Endothelial cell of umbilical vein (primary cell): ENCODE measurements at regions not wholly inside any gene's neighbourhood (a gene's known extent, or its start where the extent isn't known, plus 50 kb on each side); places are given as distances from the start of the nearest gene placed in this dataset.

ENCODE experiments used
- BruUV-seq: library from RNA; stranded (reverse); fragments of 400-500 nt; replicated peaks from 2 replicates; lab custom pipeline; 2021; lab: Mats Ljungman, UMichigan
- CTCF ChIA-PET: fragments of 300-600, 350-600 bp; sonication (Branson Sonifier 250); formaldehyde crosslinking; loops from one replicate; lab custom pipeline; 2021; ENCODE audit warnings: antibody characterized with exemption, inconsistent platforms; lab: Charles Lee
- POLR2A ChIA-PET: fragments of 300-600, 350-600 bp; sonication (Branson Sonifier 250); formaldehyde crosslinking; loops from one replicate; lab custom pipeline; 2021; ENCODE audit warnings: antibody characterized with exemption, inconsistent platforms; lab: Charles Lee
- DNase-seq: peaks from one replicate; pipeline ENCODE4 v3.0.0-alpha.2; 2011; ENCODE audit warnings: low read depth, low spot score
- FAIRE-seq: peaks from 2 replicates; lab custom pipeline; 2011; peaks lifted over from hg19 to GRCh38; lab: Jason Lieb, UNC
- H2AFZ ChIP-seq: 2 replicates; pipeline ENCODE4 v1.6.0; 2012; ENCODE audit warnings: low read depth, low read length, control low read depth, inconsistent platforms
- H3K27ac ChIP-seq: 2 replicates; pipeline ENCODE4 v1.5.1; 2011; ENCODE audit warnings: low read depth, mild to moderate bottlenecking, control low read depth, low read length, moderate library complexity; ENCODE audit not compliant: insufficient read depth
- H3K27me3 ChIP-seq, 2 experiments: 2 replicates each; pipeline versions ENCODE4 v1.6.0 to v1.6.1; 2011; ENCODE audit warnings: low read length in 2 of 2, mixed read lengths in 1 of 2; ENCODE audit not compliant: control insufficient read depth in 2 of 2, insufficient read depth in 2 of 2
- H3K36me3 ChIP-seq, 2 experiments: 2 replicates in 1 of 2; 3 replicates in 1 of 2; pipeline ENCODE4 v1.5.1; 2011; ENCODE audit warnings: low read length in 2 of 2, mild to moderate bottlenecking in 1 of 2, moderate library complexity in 1 of 2; ENCODE audit not compliant: control insufficient read depth in 2 of 2, insufficient read depth in 2 of 2; ENCODE audit errors: extremely low read depth in 1 of 2
- H3K4me1 ChIP-seq: 3 replicates; pipeline ENCODE4 v1.5.1; 2011; ENCODE audit warnings: mild to moderate bottlenecking, low read length; ENCODE audit not compliant: control insufficient read depth, insufficient read depth; ENCODE audit errors: extremely low read depth
- H3K4me2 ChIP-seq: 2 replicates; pipeline ENCODE4 v1.6.1; 2011; ENCODE audit warnings: low read length, control low read depth, mixed read lengths; ENCODE audit not compliant: insufficient read depth
- H3K4me3 ChIP-seq, 3 experiments: fragments of 200-600 bp in 1 of 3; sonication (generic), shearing (Covaris generic) in 1 of 3; replicated peaks in 1 of 3; 2 replicates each; pipeline ENCODE4 v1.5.1; 2011 to 2016; ENCODE audit warnings: control low read depth in 3 of 3, low read length in 3 of 3, mild to moderate bottlenecking in 2 of 3, inconsistent platforms in 1 of 3, low read depth in 1 of 3, moderate library complexity in 1 of 3; ENCODE audit not compliant: insufficient read depth in 1 of 3
- H3K79me2 ChIP-seq: 2 replicates; pipeline ENCODE4 v1.6.0; 2012; ENCODE audit warnings: low read length, inconsistent platforms; ENCODE audit not compliant: control insufficient read depth, insufficient read depth
- H3K9ac ChIP-seq: replicated peaks from 2 replicates; pipeline ENCODE3; 2011; ENCODE audit warnings: low read length, control low read depth; ENCODE audit not compliant: insufficient read depth; ENCODE audit errors: extremely low read depth
- H3K9me1 ChIP-seq: replicated peaks from 3 replicates; pipeline ENCODE4 v1.6.0; 2011; ENCODE audit warnings: mild to moderate bottlenecking, low read length; ENCODE audit not compliant: control insufficient read depth, insufficient read depth; ENCODE audit errors: extremely low read depth
- H3K9me3 ChIP-seq: replicated peaks from 2 replicates; pipeline ENCODE4 v1.5.1; 2012; ENCODE audit warnings: low read length, inconsistent platforms; ENCODE audit not compliant: control insufficient read depth, insufficient read depth
- H4K20me1 ChIP-seq: replicated peaks from 2 replicates; pipeline ENCODE3; 2011; ENCODE audit warnings: mild to moderate bottlenecking, low read length; ENCODE audit not compliant: control insufficient read depth, insufficient read depth; ENCODE audit errors: extremely low read depth
- EZH2 ChIP-seq: IDR thresholded peaks from 2 replicates; pipeline ENCODE4 v1.6.1; 2012; ENCODE audit warnings: borderline replicate concordance, low read depth, mild to moderate bottlenecking, moderate library complexity, low read length, inconsistent platforms; ENCODE audit not compliant: severe bottlenecking
- GATA2 ChIP-seq: IDR thresholded peaks from 2 replicates; pipeline ENCODE4 v1.7.0; 2011; ENCODE audit warnings: low read depth, mild to moderate bottlenecking, moderate library complexity, mixed read lengths, low read length; ENCODE audit not compliant: insufficient read length, insufficient read depth
- JUN ChIP-seq: IDR thresholded peaks from 2 replicates; pipeline ENCODE4 v1.6.1; 2011; ENCODE audit warnings: borderline replicate concordance, low read depth; ENCODE audit not compliant: insufficient read length, insufficient read depth
- MYC ChIP-seq: IDR thresholded peaks from one replicate; pipeline ENCODE4 v1.6.1; 2011; ENCODE audit warnings: mild to moderate bottlenecking, low read depth, low read length
- POLR2A ChIP-seq: IDR thresholded peaks from 2 replicates; pipeline ENCODE4 v1.6.1; 2012; ENCODE audit warnings: low read depth, mild to moderate bottlenecking, control low read depth, low read length
- dilution Hi-C: fragments of 300-500 bp; cut with MboI; formaldehyde crosslinking; loops from one replicate; pipeline ENCODE4 v1.15.0; 2019; ENCODE audit warnings: low sequenced_read_pairs; ENCODE audit not compliant: extremely low pct_ligation_motif_present
- intact Hi-C: fragments of 100-400 bp; cut with micrococcal nuclease; formaldehyde crosslinking; loops from one replicate; pipeline ENCODE4 v1.10.0; 2022
- TF ChIP-seq, protein P1 (sequence below): IDR thresholded peaks from 2 replicates; pipeline ENCODE4 v1.6.1; 2011; ENCODE audit not compliant: insufficient read depth, insufficient read length
- TF ChIP-seq, protein P2 (sequence below), 2 donors: IDR thresholded peaks; 1 replicate in 1 of 2; 2 replicates in 1 of 2; pipeline ENCODE4 v1.5.1; 2011; ENCODE audit warnings: low read length in 2 of 2, mild to moderate bottlenecking in 2 of 2, moderate library complexity in 2 of 2, control low read depth in 1 of 2, inconsistent platforms in 1 of 2, low read depth in 1 of 2; ENCODE audit not compliant: insufficient read depth in 1 of 2; ENCODE audit errors: extremely low read depth in 1 of 2

DNA sequence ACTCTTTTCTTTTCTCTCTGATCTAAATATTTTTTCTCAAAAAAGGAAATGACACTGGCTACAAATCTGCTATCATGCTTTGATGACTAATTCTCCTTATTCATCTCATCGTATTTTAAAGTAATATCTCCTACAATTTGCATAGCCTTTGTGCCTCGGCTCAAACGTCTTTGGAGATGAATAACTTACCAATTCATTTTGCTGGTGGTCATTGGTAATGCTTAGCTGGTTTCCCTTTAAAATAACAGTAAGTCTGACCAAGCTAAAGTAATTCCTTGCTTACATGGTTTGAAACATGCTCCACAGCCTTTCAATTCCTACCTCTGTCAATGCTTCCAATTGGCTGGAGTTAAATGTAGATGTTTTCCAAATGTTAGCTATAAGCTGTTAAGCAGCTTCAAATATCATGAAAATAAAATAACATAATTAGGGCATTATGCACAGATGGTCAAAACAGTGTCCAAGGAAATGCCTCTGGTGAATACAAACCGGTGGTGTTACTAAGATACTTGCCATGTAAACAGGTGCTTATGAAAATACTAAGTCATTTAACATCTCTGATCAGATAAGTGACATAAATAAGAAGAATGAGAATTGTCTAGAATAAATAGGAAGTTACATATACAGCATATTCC lies 435.0 kb downstream of the POM121L12 start:
- dilution Hi-C loops (no loop called here), intact Hi-C loops (no loop called here)
- CTCF ChIA-PET = no interaction called here
- Histone ChIP-seq H3K36me3 (no peaks in the 10 kb centered on the region), H3K79me2 (no peaks in the 10 kb centered on the region), H3K4me2 (no peak overlapping the region), H2AFZ (no peak overlapping the region), H3K4me3 (no peak overlapping the region), H4K20me1 (no peaks in the 10 kb centered on the region), H3K27ac (no peak overlapping the region), H3K27me3 (no peaks in the 10 kb centered on the region), H3K9ac (no peak overlapping the region), H3K4me1 (no peaks in the 10 kb centered on the region), H3K9me1 (no peaks in the 10 kb centered on the region), H3K9me3 (no peaks in the 10 kb centered on the region)
- FAIRE-seq (no peak), DNase-seq (no peak)
- POLR2A ChIA-PET = no interaction called here
- no TSS peak for BruUV-seq
- TF ChIP-seq EZH2 = no peak
- TF ChIP-seq, protein P1, sequence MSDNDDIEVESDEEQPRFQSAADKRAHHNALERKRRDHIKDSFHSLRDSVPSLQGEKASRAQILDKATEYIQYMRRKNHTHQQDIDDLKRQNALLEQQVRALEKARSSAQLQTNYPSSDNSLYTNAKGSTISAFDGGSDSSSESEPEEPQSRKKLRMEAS = no peak
- no peak for TF ChIP-seq POLR2A
- no peak for TF ChIP-seq MYC
- TF ChIP-seq, protein P2, sequence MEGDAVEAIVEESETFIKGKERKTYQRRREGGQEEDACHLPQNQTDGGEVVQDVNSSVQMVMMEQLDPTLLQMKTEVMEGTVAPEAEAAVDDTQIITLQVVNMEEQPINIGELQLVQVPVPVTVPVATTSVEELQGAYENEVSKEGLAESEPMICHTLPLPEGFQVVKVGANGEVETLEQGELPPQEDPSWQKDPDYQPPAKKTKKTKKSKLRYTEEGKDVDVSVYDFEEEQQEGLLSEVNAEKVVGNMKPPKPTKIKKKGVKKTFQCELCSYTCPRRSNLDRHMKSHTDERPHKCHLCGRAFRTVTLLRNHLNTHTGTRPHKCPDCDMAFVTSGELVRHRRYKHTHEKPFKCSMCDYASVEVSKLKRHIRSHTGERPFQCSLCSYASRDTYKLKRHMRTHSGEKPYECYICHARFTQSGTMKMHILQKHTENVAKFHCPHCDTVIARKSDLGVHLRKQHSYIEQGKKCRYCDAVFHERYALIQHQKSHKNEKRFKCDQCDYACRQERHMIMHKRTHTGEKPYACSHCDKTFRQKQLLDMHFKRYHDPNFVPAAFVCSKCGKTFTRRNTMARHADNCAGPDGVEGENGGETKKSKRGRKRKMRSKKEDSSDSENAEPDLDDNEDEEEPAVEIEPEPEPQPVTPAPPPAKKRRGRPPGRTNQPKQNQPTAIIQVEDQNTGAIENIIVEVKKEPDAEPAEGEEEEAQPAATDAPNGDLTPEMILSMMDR (IDR thresholded peaks at IDR 0.05; ENCODE audit: extremely low read depth in 1 of 2, insufficient read depth in 1 of 2, low read depth in 1 of 2, low read length in 2 of 2) = no peak
- TF ChIP-seq GATA2 = no peak
- no peak for TF ChIP-seq JUN
